ENCODE measurements at regions not wholly inside any gene's neighbourhood (a gene's known extent, or its start where the extent isn't known, plus 50 kb on each side); places are given as distances from the start of the nearest gene placed in this dataset.

DNA sequence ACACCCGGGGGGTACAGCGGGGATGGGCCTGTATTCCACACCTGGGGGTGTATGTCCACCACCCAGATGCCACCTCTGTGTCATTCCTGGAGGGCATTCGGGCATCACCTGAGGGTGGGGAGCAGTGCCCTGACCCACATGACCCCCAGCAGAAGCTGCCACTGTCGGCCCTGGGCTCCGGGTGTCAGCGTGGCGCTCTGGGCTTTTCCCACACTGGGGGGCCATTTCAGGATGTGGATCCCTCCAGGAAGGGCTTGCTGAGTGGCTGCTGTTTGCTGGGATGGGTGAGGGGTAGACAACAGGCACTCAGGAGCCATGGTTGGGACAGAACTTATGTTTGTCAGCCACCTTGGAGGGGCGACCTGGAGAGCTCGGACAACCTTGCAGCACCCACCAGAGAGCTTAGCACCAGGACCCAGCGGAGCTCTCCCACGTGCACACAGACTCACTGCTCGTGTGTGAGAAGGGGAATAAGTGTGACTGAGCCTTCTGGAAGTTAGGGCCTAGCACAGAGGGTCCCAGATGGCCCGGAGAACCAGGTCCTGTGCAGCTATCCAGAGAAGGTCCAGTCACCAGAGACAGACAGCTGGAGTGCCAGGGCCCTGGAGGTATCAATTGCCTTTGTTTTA, 102.7 kb downstream of the METRNL start:
- TF ChIP-seq, protein P1, sequence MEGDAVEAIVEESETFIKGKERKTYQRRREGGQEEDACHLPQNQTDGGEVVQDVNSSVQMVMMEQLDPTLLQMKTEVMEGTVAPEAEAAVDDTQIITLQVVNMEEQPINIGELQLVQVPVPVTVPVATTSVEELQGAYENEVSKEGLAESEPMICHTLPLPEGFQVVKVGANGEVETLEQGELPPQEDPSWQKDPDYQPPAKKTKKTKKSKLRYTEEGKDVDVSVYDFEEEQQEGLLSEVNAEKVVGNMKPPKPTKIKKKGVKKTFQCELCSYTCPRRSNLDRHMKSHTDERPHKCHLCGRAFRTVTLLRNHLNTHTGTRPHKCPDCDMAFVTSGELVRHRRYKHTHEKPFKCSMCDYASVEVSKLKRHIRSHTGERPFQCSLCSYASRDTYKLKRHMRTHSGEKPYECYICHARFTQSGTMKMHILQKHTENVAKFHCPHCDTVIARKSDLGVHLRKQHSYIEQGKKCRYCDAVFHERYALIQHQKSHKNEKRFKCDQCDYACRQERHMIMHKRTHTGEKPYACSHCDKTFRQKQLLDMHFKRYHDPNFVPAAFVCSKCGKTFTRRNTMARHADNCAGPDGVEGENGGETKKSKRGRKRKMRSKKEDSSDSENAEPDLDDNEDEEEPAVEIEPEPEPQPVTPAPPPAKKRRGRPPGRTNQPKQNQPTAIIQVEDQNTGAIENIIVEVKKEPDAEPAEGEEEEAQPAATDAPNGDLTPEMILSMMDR (conservative IDR thresholded peaks at IDR 0.05): no peak
- TF ChIP-seq ZFX (IDR thresholded peaks at IDR 0.05): no peak
